ENCODE measurements at regions not wholly inside any gene's neighbourhood (a gene's known extent, or its start where the extent isn't known, plus 50 kb on each side); places are given as distances from the start of the nearest gene placed in this dataset.

DNA sequence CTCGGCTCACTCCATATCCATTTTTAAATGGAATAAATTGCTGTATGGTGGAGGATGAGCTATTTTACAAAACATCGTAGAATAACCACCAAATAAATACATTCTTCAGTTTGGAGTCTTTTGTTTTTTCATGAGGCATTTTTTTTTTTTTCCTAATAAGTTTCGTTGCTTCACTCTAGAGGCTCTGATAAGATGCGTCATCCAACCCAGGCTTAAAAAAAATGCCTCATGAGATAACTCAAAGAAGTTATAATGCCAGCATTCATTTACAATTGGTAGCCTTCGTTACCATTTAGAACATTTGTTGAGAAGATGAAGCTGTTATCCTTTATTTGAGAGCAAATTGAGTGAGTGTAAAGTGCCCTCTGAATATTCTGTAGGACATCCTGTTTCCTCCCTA, 172.2 kb upstream of the CENPE start:
- H3K9me3 ChIP-seq (ENCODE audit: insufficient read depth, low read depth): no peaks in the 10 kb centered on the region
- no peak overlapping the region for H3K4me2 ChIP-seq
- no peak overlapping the region for H3K27ac ChIP-seq
- no peak overlapping the region for H3K4me3 ChIP-seq
- BruUV-seq (replicated peaks): no TSS peak
- H3K4me1 ChIP-seq (replicated peaks; ENCODE audit: insufficient read depth): no peaks in the 10 kb centered on the region
- no peak overlapping the region for H2AFZ ChIP-seq
- H3K27me3 ChIP-seq (ENCODE audit: insufficient read depth, low read depth): no peaks in the 10 kb centered on the region
- no peak for DNase-seq
- CTCF ChIA-PET: no interaction called here
- H3K79me2 ChIP-seq (ENCODE audit: low read depth): no peaks in the 10 kb centered on the region
- H3F3A ChIP-seq (ENCODE audit: insufficient read depth, low read depth): no peaks in the 10 kb centered on the region
- H4K20me1 ChIP-seq (ENCODE audit: insufficient read depth): no peaks in the 10 kb centered on the region
- TF ChIP-seq EZH2 (IDR thresholded peaks at IDR 0.05; ENCODE audit: low read depth) (no peak), CTCF (conservative IDR thresholded peaks at IDR 0.05) (no peak)
- no peaks in the 10 kb centered on the region for H3K9me2 ChIP-seq (ENCODE audit: insufficient read depth)
- POLR2A ChIA-PET (ENCODE audit: unreplicated experiment): no interaction called here
- intact Hi-C loops (cut with micrococcal nuclease; ENCODE audit: unreplicated experiment): no loop called here
- no peaks in the 10 kb centered on the region for H3K36me3 ChIP-seq (ENCODE audit: low read depth)

GRCh38 chr4:103365285-103365684, 167.1 kb upstream of the CENPE start:
- no peak overlapping the region for H3K4me3 ChIP-seq
- intact Hi-C loops (cut with micrococcal nuclease; ENCODE audit: unreplicated experiment): no loop called here
- no peaks in the 10 kb centered on the region for H3K9me3 ChIP-seq (ENCODE audit: insufficient read depth, low read depth)
- no TSS peak for BruUV-seq (replicated peaks)
- H3F3A ChIP-seq (ENCODE audit: insufficient read depth, low read depth): no peaks in the 10 kb centered on the region
- H3K79me2 ChIP-seq (ENCODE audit: low read depth): no peaks in the 10 kb centered on the region
- no peaks in the 10 kb centered on the region for H3K36me3 ChIP-seq (ENCODE audit: low read depth)
- no peak for TF ChIP-seq CTCF (conservative IDR thresholded peaks at IDR 0.05)
- no peak for TF ChIP-seq EZH2 (IDR thresholded peaks at IDR 0.05; ENCODE audit: low read depth)
- H3K27ac ChIP-seq: no peak overlapping the region
- no peaks in the 10 kb centered on the region for H4K20me1 ChIP-seq (ENCODE audit: insufficient read depth)
- no peaks in the 10 kb centered on the region for H3K27me3 ChIP-seq (ENCODE audit: insufficient read depth, low read depth)
- CTCF ChIA-PET: no interaction called here
- no peak for DNase-seq
- H3K4me2 ChIP-seq: no peak overlapping the region
- no peak overlapping the region for H2AFZ ChIP-seq
- no peaks in the 10 kb centered on the region for H3K4me1 ChIP-seq (replicated peaks; ENCODE audit: insufficient read depth)
- no peaks in the 10 kb centered on the region for H3K9me2 ChIP-seq (ENCODE audit: insufficient read depth)
- POLR2A ChIA-PET (ENCODE audit: unreplicated experiment): no interaction called here

GRCh38 chr4:103364083-103364482, 165.9 kb upstream of the CENPE start:
- Histone ChIP-seq H3F3A (ENCODE audit: insufficient read depth, low read depth) (no peaks in the 10 kb centered on the region), H3K4me3 (no peak overlapping the region), H3K79me2 (ENCODE audit: low read depth) (no peaks in the 10 kb centered on the region), H3K27me3 (ENCODE audit: insufficient read depth, low read depth) (no peaks in the 10 kb centered on the region), H3K4me1 (replicated peaks; ENCODE audit: insufficient read depth) (no peaks in the 10 kb centered on the region), H3K9me3 (ENCODE audit: insufficient read depth, low read depth) (peaks cover 5% of the 10 kb centered on the region; the same call in 1 of the 2 replicates), H3K9me2 (ENCODE audit: insufficient read depth) (no peaks in the 10 kb centered on the region), H3K4me2 (no peak overlapping the region), H4K20me1 (ENCODE audit: insufficient read depth) (no peaks in the 10 kb centered on the region), H3K36me3 (ENCODE audit: low read depth) (no peaks in the 10 kb centered on the region), H2AFZ (no peak overlapping the region), H3K27ac (no peak overlapping the region)
- intact Hi-C loops (cut with micrococcal nuclease; ENCODE audit: unreplicated experiment): no loop called here
- CTCF ChIA-PET: no interaction called here
- POLR2A ChIA-PET (ENCODE audit: unreplicated experiment): no interaction called here
- DNase-seq: no peak
- no TSS peak for BruUV-seq (replicated peaks)
- TF ChIP-seq EZH2 (IDR thresholded peaks at IDR 0.05; ENCODE audit: low read depth) (no peak), CTCF (conservative IDR thresholded peaks at IDR 0.05) (no peak)

All from PC-9 (cell line).